HG03097 (cell line): ENCODE measurements at regions not wholly inside any gene's neighbourhood (a gene's known extent, or its start where the extent isn't known, plus 50 kb on each side); places are given as distances from the start of the nearest gene placed in this dataset.

ENCODE experiments used
- ATAC-seq: cut with Tn5 transposase; IDR thresholded peaks from one replicate; pipeline ENCODE4 v1.9.1; 2021; ENCODE audit not compliant: unreplicated experiment, low FRiP score

DNA sequence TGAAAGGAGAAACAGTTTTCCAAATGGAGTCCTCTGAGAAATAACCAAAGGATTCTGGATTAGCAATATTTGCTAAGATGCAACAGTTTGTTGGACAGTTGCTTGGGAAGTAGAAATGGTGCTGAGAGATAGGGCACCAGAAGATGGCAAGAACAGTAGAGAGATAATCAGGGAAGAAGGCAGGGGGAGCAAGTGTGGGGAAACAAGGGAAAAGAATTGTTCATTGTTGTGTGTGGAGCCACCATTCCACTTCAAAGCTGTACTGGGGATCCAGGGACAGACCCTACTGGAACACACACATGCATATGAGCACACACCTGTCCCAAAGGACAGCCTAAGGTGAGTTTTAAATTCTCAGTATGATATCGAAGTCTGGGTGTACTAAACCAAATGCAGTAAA, 152.5 kb downstream of the ZNF608 start:
- ATAC-seq, result no peak

DNA sequence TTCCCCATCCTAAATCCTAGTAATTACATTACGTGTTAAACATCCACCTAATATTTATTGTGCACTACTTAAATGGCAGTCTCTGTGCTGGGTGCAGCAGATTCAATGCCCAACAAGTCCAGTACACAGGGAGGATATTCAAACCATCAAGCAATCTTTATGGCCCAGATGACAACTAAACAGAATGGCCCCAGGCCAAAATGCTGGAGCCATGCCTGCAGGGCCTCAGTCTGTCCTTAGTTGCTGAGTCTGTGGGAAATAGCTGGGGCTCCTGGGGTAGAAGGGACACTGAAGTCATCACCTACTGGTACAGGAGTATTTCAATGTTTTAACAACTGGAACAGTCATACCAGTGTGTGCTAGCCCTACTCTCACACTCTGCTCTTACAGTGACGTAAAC, 153.5 kb downstream of the ZNF608 start:
- no peak for ATAC-seq

DNA sequence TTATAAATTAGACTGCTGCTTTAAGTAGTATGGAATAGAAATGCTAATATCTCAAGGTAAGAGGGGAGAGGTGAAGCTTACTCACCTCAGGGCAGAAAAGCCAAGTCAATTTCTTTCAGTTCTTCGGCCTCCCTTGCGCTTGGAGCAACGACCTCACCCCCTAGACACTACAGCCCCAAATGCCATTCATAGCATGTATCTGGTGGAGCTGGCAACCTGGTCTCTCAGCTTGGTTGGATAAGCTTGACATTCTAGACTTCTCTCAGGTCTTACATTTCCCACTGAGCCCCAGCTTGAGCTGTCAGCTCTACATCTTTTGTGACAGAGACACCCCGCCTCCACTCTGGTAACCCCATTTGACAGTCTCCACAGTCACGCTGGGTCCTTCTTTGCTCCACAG, 154.9 kb downstream of the ZNF608 start:
- ATAC-seq, result no peak

DNA sequence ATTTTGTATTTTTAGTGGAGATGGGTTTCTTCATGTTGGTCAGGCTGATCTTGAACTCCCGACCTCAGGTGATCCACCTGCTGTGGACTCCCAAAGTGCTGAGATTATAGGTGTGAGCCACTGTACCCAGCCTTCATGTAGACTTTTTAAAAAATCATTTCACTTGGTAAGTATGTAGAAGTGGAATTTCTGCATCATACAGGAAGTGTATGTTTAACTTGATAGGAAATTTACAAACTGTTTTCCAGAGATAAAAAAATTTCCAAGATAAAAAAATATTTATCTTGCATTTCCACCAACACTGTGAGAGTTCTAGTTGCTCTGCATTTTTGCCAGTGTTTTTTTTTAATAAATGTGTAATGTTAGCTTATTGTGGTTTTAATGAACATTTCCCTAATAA, 155.8 kb downstream of the ZNF608 start:
- ATAC-seq, result no peak

DNA sequence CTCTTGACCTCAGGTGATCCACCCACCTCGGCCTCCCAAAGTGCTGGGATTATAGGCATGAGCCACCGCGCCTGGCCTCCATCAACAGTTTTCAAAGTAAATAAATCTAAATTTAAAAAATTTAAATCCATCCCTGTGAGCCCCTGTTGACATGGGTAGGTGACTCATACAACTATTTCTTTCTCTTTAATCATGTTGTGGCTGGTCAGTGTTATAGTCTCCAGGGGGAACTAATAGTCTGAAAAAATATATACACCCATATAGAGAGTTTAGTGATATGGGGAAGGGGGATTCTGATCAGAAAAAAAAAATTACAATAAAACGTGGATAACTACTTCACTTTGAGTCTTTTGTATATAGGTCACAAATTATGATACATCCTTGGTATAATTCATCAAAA, 159.2 kb downstream of the ZNF608 start:
- no peak for ATAC-seq

DNA sequence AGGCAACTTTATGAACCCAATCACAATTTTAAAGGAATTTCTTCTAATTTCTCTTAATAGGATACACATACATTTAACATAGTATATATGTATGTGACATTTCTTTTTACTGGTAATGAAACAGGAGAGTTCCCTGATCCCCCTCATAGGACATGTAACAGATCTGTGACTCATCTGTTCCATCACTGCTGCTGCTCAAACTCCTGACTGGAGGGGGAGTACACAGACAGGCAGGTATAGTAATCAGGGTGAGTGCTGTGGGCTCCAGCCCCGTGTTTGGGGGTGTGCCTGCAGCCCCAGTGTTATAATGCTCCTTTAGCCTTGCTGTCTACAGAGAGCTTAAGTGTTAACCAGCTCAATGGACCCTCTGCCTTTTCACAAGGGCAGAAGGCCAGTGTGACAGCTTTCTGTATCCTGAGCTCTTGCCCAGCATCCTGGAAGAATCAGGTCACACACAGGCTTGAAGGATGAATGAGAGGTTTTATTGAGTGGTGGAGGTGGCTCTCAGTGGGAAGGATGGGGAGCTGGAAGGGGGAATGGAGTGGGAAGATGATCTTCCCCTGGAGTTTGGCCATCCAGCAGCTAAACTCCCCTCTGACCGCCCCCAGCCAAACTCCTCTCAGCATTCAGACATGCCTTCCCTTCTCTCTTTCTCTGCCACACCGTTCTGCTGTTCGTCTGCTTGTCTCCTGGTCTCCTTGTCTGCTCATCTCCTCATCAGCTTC, 161.3 kb downstream of the ZNF608 start:
- ATAC-seq, result no peak

DNA sequence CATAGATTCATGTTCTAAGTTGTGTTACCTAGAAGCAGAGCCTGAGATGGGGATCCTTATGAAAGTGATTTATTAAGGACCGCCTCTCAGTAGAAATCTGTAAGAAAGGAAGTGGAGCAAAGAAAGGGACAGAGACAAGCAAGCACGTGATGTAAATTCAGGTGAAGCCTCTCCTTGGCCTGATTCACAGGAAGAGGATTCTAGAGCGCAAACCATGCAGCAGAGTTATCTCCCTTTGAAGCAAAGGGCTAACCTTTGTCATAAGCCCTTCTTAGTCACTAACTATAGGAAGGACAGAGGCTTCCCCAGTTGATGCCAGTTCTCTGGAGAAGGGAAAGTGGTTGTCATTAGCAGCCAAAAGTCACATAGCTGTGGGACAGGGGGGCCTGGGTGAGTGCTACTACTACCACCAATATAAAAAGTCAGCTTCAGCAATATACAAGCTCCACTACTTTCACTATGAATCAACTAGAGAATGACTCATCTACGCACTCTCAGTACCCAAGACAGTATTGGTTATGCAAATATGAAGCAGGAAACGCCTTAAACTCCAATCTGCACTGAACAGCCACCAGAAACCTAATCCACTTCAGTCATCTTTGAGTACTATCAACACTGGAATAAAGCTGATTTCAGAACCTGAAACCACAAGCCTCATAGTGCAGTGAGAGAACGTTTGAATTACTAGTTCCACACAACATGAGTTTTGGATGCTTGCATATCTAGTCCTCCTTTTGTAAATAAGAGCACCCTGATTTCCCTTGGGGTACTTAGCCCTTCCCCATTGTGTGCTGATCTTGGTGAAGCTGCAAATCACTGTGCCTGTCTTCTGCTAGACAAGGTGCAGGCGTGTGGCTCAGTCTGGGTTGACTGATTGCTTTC, 162.7 kb downstream of the ZNF608 start:
- ATAC-seq, result peak; percentile 99

DNA sequence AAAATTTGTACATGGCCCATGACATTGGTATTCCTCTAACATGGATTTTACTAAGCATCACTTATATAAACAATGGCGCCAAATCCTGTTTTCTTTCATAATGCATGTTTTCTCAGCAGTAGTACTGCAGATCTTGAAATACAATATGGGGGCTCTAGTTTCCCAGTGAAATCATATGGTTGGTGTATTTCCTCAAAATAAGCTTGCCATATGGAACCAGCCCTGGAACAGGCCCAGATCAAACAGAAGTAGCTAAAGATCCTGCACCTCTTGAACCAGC, 163.9 kb downstream of the ZNF608 start:
- no peak for ATAC-seq

DNA sequence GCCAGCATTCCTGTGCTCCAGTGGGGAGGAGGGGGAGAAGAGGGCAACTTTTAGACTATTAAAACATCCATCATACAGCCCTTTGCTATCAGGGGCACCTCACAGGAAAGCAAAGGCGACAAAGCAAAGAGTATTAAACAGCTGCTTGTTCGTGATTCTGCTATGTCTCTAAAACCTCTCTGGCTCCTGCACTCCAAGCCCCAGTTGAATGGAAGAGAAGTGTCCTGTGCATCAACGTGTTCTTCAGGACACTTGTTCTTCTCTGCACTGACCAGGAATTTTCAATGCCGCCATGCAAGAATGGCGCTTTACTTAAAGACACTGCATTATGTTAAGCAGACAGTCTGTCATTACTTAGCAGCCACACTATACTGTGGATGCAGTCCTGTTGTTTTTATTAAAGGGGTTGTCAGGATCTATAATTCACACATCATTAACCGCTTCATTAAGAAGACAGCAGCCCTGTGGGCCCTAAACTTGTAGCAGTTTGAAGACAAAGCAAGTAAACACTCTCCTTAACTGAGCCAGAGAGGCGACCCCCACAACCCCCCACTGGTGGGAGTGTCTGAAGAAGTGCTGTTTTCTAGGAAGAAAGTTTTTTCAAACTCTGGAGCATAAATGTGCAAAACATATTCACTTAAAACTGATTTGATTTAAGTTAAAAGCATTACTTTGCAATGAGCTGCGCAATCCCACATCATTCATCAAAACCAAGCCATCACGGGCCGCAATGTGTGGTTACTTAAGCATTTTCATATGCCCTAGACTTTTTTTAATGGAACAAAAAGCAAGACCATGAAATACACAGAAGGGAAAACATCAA, 164.5 kb downstream of the ZNF608 start:
- ATAC-seq, result no peak

DNA sequence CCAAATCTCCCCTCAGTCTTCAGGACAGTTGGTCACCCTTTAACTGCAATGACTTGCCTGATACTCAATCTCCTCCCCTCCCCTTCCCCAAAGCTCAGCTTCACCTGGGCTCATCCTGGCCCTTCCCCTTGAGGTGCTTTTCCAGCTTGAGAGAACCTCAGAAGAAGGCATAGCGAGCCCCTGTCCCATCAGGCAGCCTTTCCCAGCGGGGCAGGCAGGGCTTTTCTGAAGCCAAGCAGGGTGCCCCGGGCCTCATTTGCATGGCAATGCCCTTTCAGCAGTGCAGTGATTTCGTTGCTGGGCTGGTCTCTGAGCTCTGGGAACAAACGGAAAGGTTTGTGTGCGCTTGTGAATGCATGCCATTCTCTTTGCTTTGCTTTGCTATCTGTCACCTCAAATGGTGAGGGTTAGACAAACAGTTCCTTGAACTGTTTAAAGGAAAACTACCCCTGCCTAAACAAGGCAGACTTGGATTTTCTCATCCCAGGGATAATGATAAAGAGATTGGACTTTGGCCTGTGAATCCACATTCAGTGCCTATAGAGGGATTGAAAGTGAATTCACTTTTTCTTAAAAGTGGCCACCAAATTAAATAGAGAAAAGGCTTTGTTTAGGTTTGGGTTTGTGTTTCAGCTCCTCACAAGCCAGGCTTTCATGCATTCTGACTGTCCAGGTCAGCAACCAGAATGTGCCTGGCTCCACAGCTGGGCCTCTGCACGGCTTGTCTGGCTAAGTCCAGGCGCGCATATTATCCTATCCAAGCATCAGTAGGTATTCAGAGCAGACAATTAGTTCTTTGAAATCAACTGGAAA, 165.3 kb downstream of the ZNF608 start:
- no peak for ATAC-seq

DNA sequence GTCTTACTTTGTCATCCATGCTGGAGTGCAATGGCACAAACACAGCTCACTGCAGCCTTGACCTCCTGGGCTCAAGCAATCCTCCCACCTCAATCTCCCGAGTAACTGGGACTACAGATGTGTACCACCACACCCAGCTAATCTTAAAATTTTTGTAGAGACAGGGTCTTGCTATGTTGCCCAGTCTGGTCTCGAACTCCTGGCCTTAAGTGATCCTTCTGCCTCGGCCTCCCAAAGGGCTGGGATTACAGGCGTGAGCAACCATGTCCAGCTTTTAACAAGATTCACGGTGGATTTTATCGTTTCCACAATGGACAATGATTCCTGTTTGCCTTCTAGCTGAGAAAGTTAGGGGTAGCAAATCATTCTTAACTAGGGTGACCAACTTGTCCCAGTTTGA, 165.9 kb downstream of the ZNF608 start:
- no peak for ATAC-seq

DNA sequence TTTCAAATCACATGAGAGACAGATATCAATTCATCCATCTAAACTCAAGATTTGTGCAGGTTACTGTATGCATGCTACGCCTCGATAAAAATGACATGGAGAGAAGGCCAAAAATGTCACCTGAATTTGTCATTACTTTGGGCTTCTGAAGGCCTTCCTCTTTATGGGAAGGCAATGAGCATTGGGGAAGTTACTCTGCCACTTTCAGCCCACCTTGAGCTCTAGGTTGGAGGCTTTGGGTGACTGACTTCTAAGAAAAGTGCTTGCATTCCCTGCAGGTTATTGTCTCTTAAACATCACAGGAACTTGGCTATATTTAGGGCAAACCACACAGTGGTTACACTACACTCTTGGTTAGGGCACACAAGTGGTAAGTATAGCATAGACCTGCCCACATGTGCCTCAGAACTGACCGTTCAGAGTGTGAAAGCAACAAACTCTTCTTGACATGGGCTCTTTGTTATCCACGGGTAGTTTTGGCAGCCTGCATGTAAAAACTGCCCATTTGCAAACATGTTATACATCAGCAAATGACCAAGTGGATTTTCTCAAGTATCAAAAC, 169.5 kb downstream of the ZNF608 start:
- no peak for ATAC-seq

DNA sequence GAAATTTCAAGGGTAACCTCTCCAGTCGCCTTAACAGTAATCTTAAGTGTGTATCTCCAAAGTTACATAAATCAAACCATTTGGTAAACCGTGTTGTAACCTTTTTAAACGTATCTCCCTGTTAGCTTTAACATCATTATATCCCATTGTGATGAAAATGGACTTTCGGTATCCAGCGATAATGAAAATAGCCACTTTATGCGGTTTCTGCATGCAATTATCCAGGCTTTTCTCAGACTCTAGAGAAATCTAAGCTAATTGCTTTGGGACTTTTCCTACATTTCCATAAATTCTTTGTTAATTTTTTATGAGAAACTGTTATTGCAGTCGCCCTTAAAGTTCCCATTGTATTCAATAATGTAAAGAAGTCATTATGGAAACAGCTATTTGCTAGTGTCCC, 170.7 kb downstream of the ZNF608 start:
- no peak for ATAC-seq

DNA sequence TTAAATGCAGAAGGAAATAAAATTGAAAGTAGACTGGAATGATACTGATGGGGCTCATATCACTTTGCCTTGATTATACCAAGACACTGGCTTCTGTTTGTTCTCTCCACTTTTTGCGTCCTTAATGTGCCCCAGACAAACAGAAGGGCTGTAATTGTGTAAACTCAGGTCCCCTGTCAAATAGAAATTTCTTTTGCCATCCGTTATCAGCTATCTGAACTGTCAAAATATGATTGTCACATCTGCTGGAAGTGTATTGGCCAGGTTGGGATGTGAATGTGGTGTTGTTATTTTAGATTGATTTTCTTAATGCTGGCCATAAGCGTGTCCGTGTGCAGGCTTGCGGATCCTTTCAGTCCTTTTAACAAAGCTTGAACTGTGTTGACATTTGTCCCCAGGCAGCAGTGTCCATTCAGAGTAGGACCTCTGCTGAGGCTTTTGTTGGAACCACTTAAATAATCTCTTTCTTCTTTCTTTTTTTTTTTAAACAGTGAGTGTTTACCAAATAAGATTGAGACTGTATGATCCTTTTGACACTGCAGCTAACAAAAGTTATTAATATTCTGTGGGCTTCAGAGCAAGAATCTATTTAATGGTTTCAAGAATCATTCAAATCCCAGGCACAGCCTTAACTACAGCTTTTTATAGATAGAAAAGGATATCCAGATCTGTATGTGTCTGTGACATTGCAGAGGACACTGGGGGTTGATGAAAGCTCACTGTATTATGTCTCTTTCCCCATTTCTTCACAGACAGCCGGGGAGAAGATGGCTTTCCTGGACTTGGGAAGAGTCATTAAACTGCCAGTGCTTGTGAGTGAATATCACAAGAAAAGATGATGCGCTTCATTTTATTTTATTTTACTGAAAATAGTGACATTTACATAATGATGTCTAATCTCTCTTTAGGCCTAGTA, 171.7 kb downstream of the ZNF608 start:
- no peak for ATAC-seq

DNA sequence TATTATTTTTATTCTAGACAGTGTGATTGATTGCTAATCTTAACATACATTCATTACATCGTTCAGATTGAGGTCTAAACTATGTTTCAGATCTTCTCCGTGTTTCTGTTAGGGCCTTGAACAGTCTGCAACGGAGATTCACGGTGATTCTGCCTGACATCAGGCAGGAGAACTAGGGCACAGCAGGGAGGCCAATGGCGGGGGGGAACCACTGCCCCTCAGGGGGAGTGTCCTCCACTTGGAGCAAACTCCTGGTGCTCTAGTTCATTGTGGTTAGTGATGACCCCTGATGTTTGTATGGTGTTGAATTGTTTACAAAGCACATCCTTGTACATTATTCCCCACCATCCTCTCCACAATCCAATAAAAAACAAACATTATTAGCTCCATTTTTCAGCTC, 173.5 kb downstream of the ZNF608 start:
- no peak for ATAC-seq

DNA sequence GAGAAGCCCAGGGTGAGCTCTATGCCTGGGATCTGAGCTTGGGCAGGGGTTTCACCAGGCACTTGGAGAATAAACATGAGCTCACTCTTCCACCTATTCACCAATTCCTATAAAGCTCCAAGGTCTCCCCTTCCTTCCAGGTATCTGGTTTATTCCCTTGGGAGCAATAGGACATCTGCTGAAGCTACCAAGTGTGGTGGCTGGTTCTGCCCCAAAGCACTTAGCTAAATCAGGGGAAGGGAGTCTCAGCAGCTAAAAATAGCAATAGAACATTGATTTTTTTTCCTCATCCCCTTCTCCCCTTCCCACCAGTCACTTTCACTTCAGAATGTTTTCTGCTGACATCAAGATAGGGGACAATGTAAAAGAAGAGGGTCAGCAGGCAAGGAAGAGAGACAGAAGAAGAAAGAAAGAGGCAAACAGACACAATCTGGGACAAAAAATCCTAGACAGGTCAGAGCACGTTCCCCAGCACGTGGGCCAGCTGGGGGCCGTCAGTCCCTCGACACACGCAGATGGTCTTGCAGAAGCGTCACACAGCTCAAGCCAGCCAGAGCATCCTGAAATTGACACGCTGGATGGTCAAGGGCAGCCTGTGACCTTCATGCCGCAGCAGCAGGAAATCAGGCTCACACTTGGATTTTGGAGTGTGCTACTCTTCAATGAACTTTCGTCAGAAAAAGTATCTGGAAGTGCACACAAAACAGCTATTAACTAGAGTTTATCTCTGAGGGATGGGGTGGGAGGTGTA, 176.0 kb downstream of the ZNF608 start:
- ATAC-seq, result no peak

DNA sequence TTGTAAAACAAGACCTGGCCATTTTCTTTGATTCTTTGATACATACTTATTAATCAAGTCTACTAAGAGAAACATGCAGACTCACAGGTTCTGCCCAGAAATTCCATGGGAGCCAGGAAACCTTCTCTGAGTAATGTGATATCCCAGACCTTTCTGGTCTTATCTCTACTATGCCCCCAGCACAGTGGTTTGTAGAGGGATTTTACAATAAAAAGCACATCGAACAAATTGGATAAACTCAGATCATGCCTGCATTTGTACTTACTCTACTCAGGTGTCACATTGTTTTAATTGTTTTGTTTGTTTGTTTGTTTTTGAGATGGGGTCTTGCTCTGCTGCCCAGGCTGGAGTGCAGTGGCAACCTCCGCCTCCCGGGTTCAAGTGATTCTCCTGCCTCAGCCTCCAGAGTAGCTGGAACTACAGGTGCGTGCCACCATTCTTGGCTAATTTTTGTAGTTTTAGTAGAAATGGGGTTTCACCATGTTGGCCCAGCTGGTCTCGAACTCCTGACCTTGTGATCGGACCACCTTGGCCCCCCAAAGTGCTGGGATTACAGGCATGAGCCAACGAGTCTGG, 179.5 kb downstream of the ZNF608 start:
- ATAC-seq, result no peak

DNA sequence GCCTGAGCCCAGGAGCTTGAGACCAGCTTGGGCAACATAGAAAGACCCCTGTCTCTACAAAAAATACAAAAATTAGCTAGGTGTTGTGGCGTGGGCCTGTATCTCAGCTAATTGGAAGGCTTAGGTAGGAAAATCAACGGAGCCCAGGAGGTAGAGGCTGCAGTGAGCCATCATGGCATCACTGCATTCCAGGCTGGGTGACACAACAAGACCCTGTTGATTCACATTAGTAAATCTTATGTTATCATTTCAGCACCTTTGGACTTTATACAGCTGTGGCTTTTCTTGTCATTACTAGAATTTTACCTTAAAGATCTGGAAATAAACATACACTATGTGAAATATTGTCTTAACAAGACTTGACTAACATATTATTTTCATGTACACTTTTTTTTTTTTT, 185.0 kb downstream of the ZNF608 start:
- no peak for ATAC-seq
